OCI-LY1 (cell line): ENCODE measurements at regions not wholly inside any gene's neighbourhood (a gene's known extent, or its start where the extent isn't known, plus 50 kb on each side); places are given as distances from the start of the nearest gene placed in this dataset.
"Not testable (repeated sequence)": the region's sequence is repeated elsewhere in the genome, so short reads cannot be mapped to it uniquely, and the experiment has no call there.

Source experiments
- CTCF ChIP-seq: fragments of 200-600 bp; sonication (generic), shearing (Covaris generic); IDR thresholded peaks from 2 replicates; pipeline ENCODE4 v1.5.1; 2017; ENCODE audit warnings: mild to moderate bottlenecking, antibody characterized with exemption, low read length, moderate library complexity, mixed read lengths
- EZH2 ChIP-seq: fragments of 200-600 bp; sonication (generic), shearing (Covaris generic); IDR thresholded peaks from 2 replicates; pipeline ENCODE4 v1.8.0; 2017; ENCODE audit warnings: borderline replicate concordance, mixed run types, mild to moderate bottlenecking, antibody characterized with exemption, low read length, moderate library complexity, mixed read lengths

- TF ChIP-seq CTCF, EZH2: not testable (repeated sequence)
Observed at GRCh38 chr4:173995779-173996178, 287.7 kb downstream of the FBXO8 start.
